ENCODE measurements at regions not wholly inside any gene's neighbourhood (a gene's known extent, or its start where the extent isn't known, plus 50 kb on each side); places are given as distances from the start of the nearest gene placed in this dataset.

GRCh38 chr11:122363296-122363695, 247.3 kb upstream of the BLID start:
- Histone ChIP-seq H3K9me3 (ENCODE audit: insufficient read depth, low read length, severe bottlenecking) (no peaks in the 10 kb centered on the region), H3K27me3 (ENCODE audit: insufficient read depth, low read length, poor library complexity) (peaks cover under 1% of the 10 kb centered on the region), H2AFZ (ENCODE audit: low read depth, low read length) (no peak overlapping the region), H3K4me3 (ENCODE audit: low read depth in 1 of 2, low read length in 2 of 2) (no peak overlapping the region), H3K79me2 (ENCODE audit: insufficient read depth, low read length) (no peaks in the 10 kb centered on the region), H4K20me1 (ENCODE audit: insufficient read depth, low read length) (no peaks in the 10 kb centered on the region), H3K9ac (ENCODE audit: low read depth, low read length) (no peak overlapping the region), H3K36me3 (ENCODE audit: insufficient read depth, low read length) (no peaks in the 10 kb centered on the region), H3K27ac (ENCODE audit: low read length) (no peak overlapping the region), H3K4me2 (ENCODE audit: insufficient read depth, low read length) (no peak overlapping the region), H3K4me1 (ENCODE audit: insufficient read depth, low read length) (no peaks in the 10 kb centered on the region)
- no peak for ATAC-seq (ENCODE audit: insufficient read depth, low read depth)
- no peak for DNase-seq
- TF ChIP-seq CTCF (IDR thresholded peaks at IDR 0.05; ENCODE audit: borderline replicate concordance, extremely low read depth, low read length, poor library complexity, severe bottlenecking) (no peak), EZH2 (IDR thresholded peaks at IDR 0.05; ENCODE audit: borderline replicate concordance, low read depth, low read length, severe bottlenecking) (no peak)

GRCh38 chr11:122362381-122362780, 246.4 kb upstream of the BLID start:
- Histone ChIP-seq H3K79me2 (ENCODE audit: insufficient read depth, low read length) (no peaks in the 10 kb centered on the region), H3K9me3 (ENCODE audit: insufficient read depth, low read length, severe bottlenecking) (no peaks in the 10 kb centered on the region), H3K9ac (ENCODE audit: low read depth, low read length) (no peak overlapping the region), H3K36me3 (ENCODE audit: insufficient read depth, low read length) (no peaks in the 10 kb centered on the region), H3K4me1 (ENCODE audit: insufficient read depth, low read length) (no peaks in the 10 kb centered on the region), H3K4me2 (ENCODE audit: insufficient read depth, low read length) (no peak overlapping the region), H2AFZ (ENCODE audit: low read depth, low read length) (no peak overlapping the region), H3K4me3 (ENCODE audit: low read depth in 1 of 2, low read length in 2 of 2) (no peak overlapping the region), H4K20me1 (ENCODE audit: insufficient read depth, low read length) (no peaks in the 10 kb centered on the region), H3K27ac (ENCODE audit: low read length) (no peak overlapping the region), H3K27me3 (ENCODE audit: insufficient read depth, low read length, poor library complexity) (peaks cover 5% of the 10 kb centered on the region)
- ATAC-seq (ENCODE audit: insufficient read depth, low read depth): no peak
- DNase-seq: no peak
- no peak for TF ChIP-seq EZH2 (IDR thresholded peaks at IDR 0.05; ENCODE audit: borderline replicate concordance, low read depth, low read length, severe bottlenecking)
- no peak for TF ChIP-seq CTCF (IDR thresholded peaks at IDR 0.05; ENCODE audit: borderline replicate concordance, extremely low read depth, low read length, poor library complexity, severe bottlenecking)

- Histone ChIP-seq H3K4me1 (ENCODE audit: insufficient read depth, low read length) (no peaks in the 10 kb centered on the region), H3K27me3 (ENCODE audit: insufficient read depth, low read length, poor library complexity) (peaks cover 5% of the 10 kb centered on the region), H4K20me1 (ENCODE audit: insufficient read depth, low read length) (no peaks in the 10 kb centered on the region), H3K4me2 (ENCODE audit: insufficient read depth, low read length) (no peak overlapping the region), H3K9me3 (ENCODE audit: insufficient read depth, low read length, severe bottlenecking) (no peaks in the 10 kb centered on the region), H3K79me2 (ENCODE audit: insufficient read depth, low read length) (no peaks in the 10 kb centered on the region), H3K9ac (ENCODE audit: low read depth, low read length) (no peak overlapping the region), H2AFZ (ENCODE audit: low read depth, low read length) (no peak overlapping the region), H3K4me3 (ENCODE audit: low read depth in 1 of 2, low read length in 2 of 2) (no peak overlapping the region), H3K27ac (ENCODE audit: low read length) (no peak overlapping the region), H3K36me3 (ENCODE audit: insufficient read depth, low read length) (no peaks in the 10 kb centered on the region)
- no peak for ATAC-seq (ENCODE audit: insufficient read depth, low read depth)
- DNase-seq: no peak
- TF ChIP-seq EZH2 (IDR thresholded peaks at IDR 0.05; ENCODE audit: borderline replicate concordance, low read depth, low read length, severe bottlenecking) (no peak), CTCF (IDR thresholded peaks at IDR 0.05; ENCODE audit: borderline replicate concordance, extremely low read depth, low read length, poor library complexity, severe bottlenecking) (peak; percentile 42)
Measured at GRCh38 chr11:122360875-122361274, 244.9 kb upstream of the BLID start.

- Histone ChIP-seq H3K79me2 (ENCODE audit: insufficient read depth, low read length) (no peaks in the 10 kb centered on the region), H3K36me3 (ENCODE audit: insufficient read depth, low read length) (no peaks in the 10 kb centered on the region), H3K4me2 (ENCODE audit: insufficient read depth, low read length) (no peak overlapping the region), H3K4me3 (ENCODE audit: low read depth in 1 of 2, low read length in 2 of 2) (no peak overlapping the region), H2AFZ (ENCODE audit: low read depth, low read length) (no peak overlapping the region), H3K9ac (ENCODE audit: low read depth, low read length) (no peak overlapping the region), H3K9me3 (ENCODE audit: insufficient read depth, low read length, severe bottlenecking) (no peaks in the 10 kb centered on the region), H3K27ac (ENCODE audit: low read length) (no peak overlapping the region), H3K27me3 (ENCODE audit: insufficient read depth, low read length, poor library complexity) (peaks cover 5% of the 10 kb centered on the region), H4K20me1 (ENCODE audit: insufficient read depth, low read length) (no peaks in the 10 kb centered on the region), H3K4me1 (ENCODE audit: insufficient read depth, low read length) (no peaks in the 10 kb centered on the region)
- no peak for TF ChIP-seq CTCF (IDR thresholded peaks at IDR 0.05; ENCODE audit: borderline replicate concordance, extremely low read depth, low read length, poor library complexity, severe bottlenecking)
- TF ChIP-seq EZH2 (IDR thresholded peaks at IDR 0.05; ENCODE audit: borderline replicate concordance, low read depth, low read length, severe bottlenecking): no peak
- DNase-seq (no peak), ATAC-seq (ENCODE audit: insufficient read depth, low read depth) (no peak)
Measured at GRCh38 chr11:122359081-122359571, 243.1 kb upstream of the BLID start.
